Stomach smooth muscle (tissue), 2 donors: ENCODE measurements at regions not wholly inside any gene's neighbourhood (a gene's known extent, or its start where the extent isn't known, plus 50 kb on each side); places are given as distances from the start of the nearest gene placed in this dataset.
"Not testable (repeated sequence)": the region's sequence is repeated elsewhere in the genome, so short reads cannot be mapped to it uniquely, and the experiment has no call there.

Source experiments
- H3K27ac ChIP-seq: one replicate; pipeline ENCODE4 v1.7.0; 2013; ENCODE audit warnings: mild to moderate bottlenecking, low read length, inconsistent platforms
- H3K27me3 ChIP-seq, 2 donors: one replicate each; pipeline ENCODE4 v1.7.0; 2013; ENCODE audit warnings: low read length in 2 of 2; ENCODE audit not compliant: insufficient read depth in 2 of 2, control insufficient read depth in 1 of 2
- H3K36me3 ChIP-seq, 2 donors: one replicate each; pipeline ENCODE4 v1.7.0; 2013; ENCODE audit warnings: low read length in 2 of 2; ENCODE audit not compliant: control insufficient read depth in 2 of 2, insufficient read depth in 2 of 2
- H3K4me1 ChIP-seq: one replicate; pipeline ENCODE4 v1.7.0; 2013; ENCODE audit warnings: low read length; ENCODE audit not compliant: control insufficient read depth, insufficient read depth
- H3K4me3 ChIP-seq, 2 donors: one replicate each; pipeline ENCODE4 v1.7.0; 2013; ENCODE audit warnings: low read length in 2 of 2
- H3K9ac ChIP-seq, 2 donors: one replicate each; pipeline ENCODE4 v1.7.0; 2013; ENCODE audit warnings: low read length in 2 of 2, mild to moderate bottlenecking in 1 of 2
- H3K9me3 ChIP-seq, 2 donors: one replicate each; pipeline ENCODE4 v1.7.0; 2013; ENCODE audit warnings: low read length in 2 of 2; ENCODE audit not compliant: control insufficient read depth in 2 of 2
- donor health status: healthy.
- donor health status: Pancreatic carcinoma.

- no peak overlapping the region for H3K27ac ChIP-seq
- peaks cover 28% of the 10 kb centered on the region for H3K4me1 ChIP-seq
- H3K36me3 ChIP-seq, result no peaks in the 10 kb centered on the region
- no peaks in the 10 kb centered on the region for H3K9me3 ChIP-seq
- H3K4me3 ChIP-seq, result no peak overlapping the region
- no peak overlapping the region for H3K9ac ChIP-seq
- no peaks in the 10 kb centered on the region for H3K27me3 ChIP-seq
Observed at GRCh38 chr3:56927855-56928254, 126.1 kb upstream of the ARHGEF3 start.

GRCh38 chr3:56926947-56927282, 125.2 kb upstream of the ARHGEF3 start:
- Histone ChIP-seq H3K27me3 (no peaks in the 10 kb centered on the region), H3K36me3 (no peaks in the 10 kb centered on the region), H3K4me1 (peaks cover 35% of the 10 kb centered on the region), H3K9ac (no peak overlapping the region), H3K4me3 (no peak overlapping the region), H3K9me3 (no peaks in the 10 kb centered on the region), H3K27ac (peak overlapping the region; percentile 19)

GRCh38 chr3:56926243-56926946, 124.6 kb upstream of the ARHGEF3 start:
- H3K9me3 ChIP-seq, result no peaks in the 10 kb centered on the region
- no peak overlapping the region for H3K9ac ChIP-seq
- H3K36me3 ChIP-seq, result no peaks in the 10 kb centered on the region
- H3K27me3 ChIP-seq, result no peaks in the 10 kb centered on the region
- no peak overlapping the region for H3K4me3 ChIP-seq
- H3K4me1 ChIP-seq, result peaks cover 40% of the 10 kb centered on the region
- H3K27ac ChIP-seq, result peak overlapping the region; percentile 19

- not testable (repeated sequence) for H3K27me3 ChIP-seq, H3K4me3 ChIP-seq, H3K9me3 ChIP-seq, H3K36me3 ChIP-seq, H3K9ac ChIP-seq
- H3K27ac ChIP-seq, result peak overlapping the region; percentile 4
- H3K4me1 ChIP-seq, result peaks cover 42% of the 10 kb centered on the region
Observed at GRCh38 chr3:56924700-56925099, 123.0 kb upstream of the ARHGEF3 start.

GRCh38 chr3:56923526-56924224, 121.9 kb upstream of the ARHGEF3 start:
- H3K4me3 ChIP-seq, result no peak overlapping the region
- no peaks in the 10 kb centered on the region for H3K9me3 ChIP-seq
- H3K9ac ChIP-seq, result no peak overlapping the region
- H3K27me3 ChIP-seq, result no peaks in the 10 kb centered on the region
- no peaks in the 10 kb centered on the region for H3K36me3 ChIP-seq
- H3K27ac ChIP-seq, result peak overlapping the region; percentile 12
- H3K4me1 ChIP-seq, result peaks cover 41% of the 10 kb centered on the region

GRCh38 chr3:56921573-56922453, 120.1 kb upstream of the ARHGEF3 start:
- Histone ChIP-seq H3K27me3 (no peaks in the 10 kb centered on the region), H3K36me3 (no peaks in the 10 kb centered on the region), H3K9me3 (no peaks in the 10 kb centered on the region), H3K4me3 (peak overlapping the region; percentile 42 to 58), H3K4me1 (peaks cover 35% of the 10 kb centered on the region), H3K9ac (peak overlapping the region in 1 of 2 donors; percentile 47), H3K27ac (peak overlapping the region; percentile 60)

GRCh38 chr3:56919797-56920195, 118.0 kb upstream of the ARHGEF3 start:
- no peak overlapping the region for H3K9ac ChIP-seq
- no peak overlapping the region for H3K27ac ChIP-seq

GRCh38 chr3:56919137-56919796, 117.5 kb upstream of the ARHGEF3 start:
- no peak overlapping the region for H3K4me3 ChIP-seq
- H3K36me3 ChIP-seq, result no peaks in the 10 kb centered on the region
- no peaks in the 10 kb centered on the region for H3K27me3 ChIP-seq
- H3K4me1 ChIP-seq, result peaks cover 18% of the 10 kb centered on the region
- H3K9ac ChIP-seq, result no peak overlapping the region
- no peaks in the 10 kb centered on the region for H3K9me3 ChIP-seq
- H3K27ac ChIP-seq, result no peak overlapping the region

More at GRCh38 chr3:56919797-56920195, 118.0 kb upstream of the ARHGEF3 start:
- Histone ChIP-seq H3K9me3 (no peaks in the 10 kb centered on the region), H3K27me3 (no peaks in the 10 kb centered on the region), H3K4me1 (peaks cover 23% of the 10 kb centered on the region), H3K4me3 (no peak overlapping the region), H3K36me3 (no peaks in the 10 kb centered on the region)

GRCh38 chr3:56918111-56918568, 116.4 kb upstream of the ARHGEF3 start:
- H3K27me3 ChIP-seq, result no peaks in the 10 kb centered on the region
- no peak overlapping the region for H3K9ac ChIP-seq
- H3K4me1 ChIP-seq, result peaks cover 17% of the 10 kb centered on the region
- no peaks in the 10 kb centered on the region for H3K36me3 ChIP-seq
- no peak overlapping the region for H3K27ac ChIP-seq
- no peaks in the 10 kb centered on the region for H3K9me3 ChIP-seq
- no peak overlapping the region for H3K4me3 ChIP-seq

GRCh38 chr3:56917361-56918110, 115.8 kb upstream of the ARHGEF3 start:
- no peaks in the 10 kb centered on the region for H3K36me3 ChIP-seq
- peaks cover 14% of the 10 kb centered on the region for H3K4me1 ChIP-seq
- no peaks in the 10 kb centered on the region for H3K9me3 ChIP-seq
- no peaks in the 10 kb centered on the region for H3K27me3 ChIP-seq
- H3K9ac ChIP-seq, result no peak overlapping the region
- no peak overlapping the region for H3K27ac ChIP-seq
- no peak overlapping the region for H3K4me3 ChIP-seq
